Keratinocyte (primary cell): ENCODE measurements at regions not wholly inside any gene's neighbourhood (a gene's known extent, or its start where the extent isn't known, plus 50 kb on each side); places are given as distances from the start of the nearest gene placed in this dataset.

Source experiments
- DNase-seq: peaks from one replicate; pipeline ENCODE4 v3.0.0-alpha.2; 2011; ENCODE audit warnings: low read depth, missing footprints, low spot score
- FAIRE-seq: peaks from 2 replicates; lab custom pipeline; 2011; peaks lifted over from hg19 to GRCh38; lab: Jason Lieb, UNC
- H2AFZ ChIP-seq: 2 replicates; pipeline ENCODE4 v1.6.0; 2012; ENCODE audit warnings: low read length, control low read depth, inconsistent platforms; ENCODE audit not compliant: control insufficient read depth
- H3K27ac ChIP-seq: 2 replicates; pipeline ENCODE4 v1.5.1; 2011; ENCODE audit warnings: low read length; ENCODE audit not compliant: control insufficient read depth, insufficient read depth
- H3K27me3 ChIP-seq: 3 replicates; pipeline ENCODE4 v1.6.0; 2011; ENCODE audit warnings: low read length; ENCODE audit not compliant: control insufficient read depth, insufficient read depth; ENCODE audit errors: extremely low read depth
- H3K36me3 ChIP-seq, 2 experiments: 2 replicates in 1 of 2; 3 replicates in 1 of 2; pipeline ENCODE4 v1.5.1; 2011; ENCODE audit warnings: low read length in 2 of 2, mild to moderate bottlenecking in 1 of 2; ENCODE audit not compliant: control insufficient read depth in 2 of 2, insufficient read depth in 2 of 2; ENCODE audit errors: extremely low read depth in 1 of 2
- H3K4me1 ChIP-seq: 3 replicates; pipeline ENCODE4 v1.5.1; 2011; ENCODE audit warnings: low read length; ENCODE audit not compliant: control insufficient read depth, insufficient read depth; ENCODE audit errors: extremely low read depth
- H3K4me2 ChIP-seq: 3 replicates; pipeline ENCODE4 v1.6.0; 2011; ENCODE audit warnings: low read depth, low read length; ENCODE audit not compliant: control insufficient read depth, insufficient read depth; ENCODE audit errors: extremely low read depth
- H3K4me3 ChIP-seq, 3 experiments: fragments of 200-600 bp in 1 of 3; sonication (generic) in 1 of 3; 2 replicates in 2 of 3; 3 replicates in 1 of 3; pipeline ENCODE4 v1.5.1; 2011 to 2016; ENCODE audit warnings: low read length in 3 of 3, mild to moderate bottlenecking in 3 of 3, control low read depth in 2 of 3, inconsistent platforms in 1 of 3, low read depth in 1 of 3, mixed read lengths in 1 of 3, mixed run types in 1 of 3, moderate library complexity in 1 of 3; ENCODE audit not compliant: control insufficient read depth in 2 of 3, insufficient read depth in 2 of 3; ENCODE audit errors: extremely low read depth in 1 of 3
- H3K79me2 ChIP-seq: 2 replicates; pipeline ENCODE4 v1.6.0; 2012; ENCODE audit warnings: low read length; ENCODE audit not compliant: control insufficient read depth, insufficient read depth
- H3K9ac ChIP-seq: 3 replicates; pipeline ENCODE4 v1.6.0; 2011; ENCODE audit warnings: low read length; ENCODE audit not compliant: control insufficient read depth, insufficient read depth; ENCODE audit errors: extremely low read depth
- H3K9me1 ChIP-seq: 3 replicates; pipeline ENCODE4 v1.6.0; 2011; ENCODE audit warnings: low read length; ENCODE audit not compliant: control insufficient read depth, insufficient read depth; ENCODE audit errors: extremely low read depth
- H3K9me3 ChIP-seq: 2 replicates; pipeline ENCODE4 v1.5.1; 2012; ENCODE audit warnings: low read depth, low read length; ENCODE audit not compliant: control insufficient read depth
- H4K20me1 ChIP-seq: 3 replicates; pipeline ENCODE4 v1.6.0; 2011; ENCODE audit warnings: low read length; ENCODE audit not compliant: control insufficient read depth, insufficient read depth; ENCODE audit errors: extremely low read depth
- CTCF ChIP-seq, 3 experiments: IDR thresholded peaks in 1 of 3; conservative IDR thresholded peaks in 1 of 3; optimal IDR thresholded peaks in 1 of 3; 2 replicates in 2 of 3; 3 replicates in 1 of 3; pipeline versions ENCODE3 to v1.5.1; 2011; ENCODE audit warnings: low read length in 3 of 3, mild to moderate bottlenecking in 3 of 3, moderate library complexity in 2 of 3, control low read depth in 1 of 3, inconsistent platforms in 1 of 3; ENCODE audit not compliant: insufficient read depth in 2 of 3; ENCODE audit errors: extremely low read depth in 1 of 3
- EZH2 ChIP-seq: IDR thresholded peaks from one replicate; pipeline ENCODE4 v1.6.1; 2012; ENCODE audit warnings: inconsistent platforms, mild to moderate bottlenecking, low read length, moderate library complexity
- dilution Hi-C: fragments of 300-500 bp; cut with MboI; formaldehyde crosslinking; loops from one replicate; pipeline ENCODE4 v1.7.0; 2020; ENCODE audit warnings: low sequenced_read_pairs; ENCODE audit not compliant: extremely low pct_ligation_motif_present

DNA sequence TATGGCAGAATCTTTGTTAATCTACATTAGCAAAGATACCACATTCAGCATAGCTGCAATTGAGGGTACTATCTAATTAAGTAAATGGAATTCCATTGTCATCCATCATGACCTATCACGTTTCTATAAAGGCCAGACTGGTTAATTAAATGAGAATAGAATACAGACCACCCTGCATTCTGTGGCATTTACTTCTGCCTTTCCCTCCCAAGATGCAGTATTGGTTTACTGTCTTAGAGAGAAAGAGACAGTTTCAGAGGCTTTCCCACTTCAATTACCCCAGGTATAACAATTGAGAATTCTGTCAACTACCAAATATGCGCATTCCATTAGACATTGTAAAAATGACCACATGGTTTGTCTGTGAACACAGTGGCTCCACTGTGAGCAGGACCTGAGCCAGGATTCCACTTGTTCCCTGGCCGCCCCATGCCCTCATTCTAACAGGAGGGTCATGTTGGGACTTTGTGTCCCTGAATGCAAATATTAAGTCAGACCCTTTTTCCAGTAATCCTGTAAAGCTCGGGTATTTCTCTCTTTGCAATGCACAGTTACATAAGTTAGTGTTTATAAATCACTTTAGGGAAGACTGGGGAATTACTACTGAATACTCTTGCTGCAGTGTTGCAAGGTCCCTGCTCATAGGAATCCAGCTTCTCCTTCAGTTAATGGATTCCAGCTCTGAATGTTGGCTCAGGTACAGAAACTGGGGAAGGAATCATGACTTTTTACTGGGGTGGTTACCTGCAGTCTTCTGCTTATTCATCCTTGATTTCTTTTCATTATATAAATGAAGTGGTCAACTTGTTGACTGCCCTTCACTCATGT is 261.0 kb downstream of the PDGFC start:
- H3K4me1 ChIP-seq: no peaks in the 10 kb centered on the region
- no peaks in the 10 kb centered on the region for H3K27me3 ChIP-seq
- H3K79me2 ChIP-seq: no peaks in the 10 kb centered on the region
- H3K9me1 ChIP-seq: no peaks in the 10 kb centered on the region
- no peak overlapping the region for H3K4me3 ChIP-seq
- DNase-seq: no peak
- dilution Hi-C loops: no loop called here
- TF ChIP-seq EZH2 (no peak), CTCF (optimal IDR thresholded peaks at IDR 0.05 in 1 of 3, IDR thresholded peaks at IDR 0.05 in 1 of 3, conservative IDR thresholded peaks at IDR 0.05 in 1 of 3; ENCODE audit: extremely low read depth in 1 of 3, insufficient read depth in 2 of 3, low read length in 3 of 3) (no peak)
- no peaks in the 10 kb centered on the region for H3K9me3 ChIP-seq
- no peak overlapping the region for H3K9ac ChIP-seq
- H3K4me2 ChIP-seq: no peak overlapping the region
- no peak overlapping the region for H3K27ac ChIP-seq
- H2AFZ ChIP-seq: no peak overlapping the region
- no peaks in the 10 kb centered on the region for H4K20me1 ChIP-seq
- no peak for FAIRE-seq
- no peaks in the 10 kb centered on the region for H3K36me3 ChIP-seq

GRCh38 chr4:156705311-156705710 is 266.3 kb downstream of the PDGFC start:
- TF ChIP-seq CTCF (optimal IDR thresholded peaks at IDR 0.05 in 1 of 3, IDR thresholded peaks at IDR 0.05 in 1 of 3, conservative IDR thresholded peaks at IDR 0.05 in 1 of 3; ENCODE audit: extremely low read depth in 1 of 3, insufficient read depth in 2 of 3, low read length in 3 of 3) (no peak), EZH2 (no peak)
- H3K4me3 ChIP-seq: no peak overlapping the region
- H3K27me3 ChIP-seq: no peaks in the 10 kb centered on the region
- DNase-seq: no peak
- no peaks in the 10 kb centered on the region for H3K79me2 ChIP-seq
- no peaks in the 10 kb centered on the region for H3K9me3 ChIP-seq
- H3K36me3 ChIP-seq: no peaks in the 10 kb centered on the region
- dilution Hi-C loops: no loop called here
- H3K27ac ChIP-seq: no peak overlapping the region
- no peak overlapping the region for H3K9ac ChIP-seq
- H3K9me1 ChIP-seq: no peaks in the 10 kb centered on the region
- no peak for FAIRE-seq
- H3K4me2 ChIP-seq: no peak overlapping the region
- no peak overlapping the region for H2AFZ ChIP-seq
- peaks cover 5% of the 10 kb centered on the region for H3K4me1 ChIP-seq
- no peaks in the 10 kb centered on the region for H4K20me1 ChIP-seq
